Neural cell (in vitro differentiated cells): ENCODE measurements at regions not wholly inside any gene's neighbourhood (a gene's known extent, or its start where the extent isn't known, plus 50 kb on each side); places are given as distances from the start of the nearest gene placed in this dataset.

ENCODE experiments used
- CTCF ChIP-seq: fragments of 450-650 bp; IDR thresholded peaks from 2 replicates; pipeline ENCODE4 v1.5.1; 2014; ENCODE audit warnings: antibody characterized with exemption, mild to moderate bottlenecking, moderate library complexity; ENCODE audit not compliant: poor library complexity, severe bottlenecking
- EP300 ChIP-seq: fragments of 450-650 bp; conservative IDR thresholded peaks from 2 replicates; pipeline ENCODE4 v1.6.1; 2014; ENCODE audit warnings: antibody characterized with exemption, mild to moderate bottlenecking, moderate library complexity; ENCODE audit not compliant: poor library complexity, severe bottlenecking
- EZH2 ChIP-seq: fragments of 200-600, 300-800 bp; shearing (Covaris generic), sonication (generic); IDR thresholded peaks from 2 replicates; pipeline ENCODE4 v1.6.1; 2014; ENCODE audit warnings: antibody characterized with exemption, low read length, borderline replicate concordance, mild to moderate bottlenecking; ENCODE audit not compliant: insufficient read depth, poor library complexity, severe bottlenecking
- POLR2AphosphoS5 ChIP-seq: IDR thresholded peaks from 2 replicates; pipeline ENCODE4 v1.6.1; 2012
- RAD21 ChIP-seq: fragments of 450-650 bp; conservative IDR thresholded peaks from 2 replicates; pipeline ENCODE4 v1.6.1; 2014; ENCODE audit warnings: antibody characterized with exemption, mild to moderate bottlenecking, moderate library complexity
- REST ChIP-seq: IDR thresholded peaks from 2 replicates; pipeline ENCODE4 v1.6.1; 2012; ENCODE audit warnings: borderline replicate concordance

GRCh38 chr10:8282340-8282739 lies 227.9 kb downstream of the GATA3 start:
- TF ChIP-seq CTCF (no peak), EZH2 (no peak), REST (no peak), POLR2AphosphoS5 (no peak), RAD21 (no peak), EP300 (no peak)
